ENCODE measurements at regions not wholly inside any gene's neighbourhood (a gene's known extent, or its start where the extent isn't known, plus 50 kb on each side); places are given as distances from the start of the nearest gene placed in this dataset.
A peak's percentile ranks its signal among the peaks of the same experiment; 100 is the strongest.
"Not testable (repeated sequence)": the region's sequence is repeated elsewhere in the genome, so short reads cannot be mapped to it uniquely, and the experiment has no call there.

- not testable (repeated sequence) for H3K4me3 ChIP-seq (ENCODE audit: low read depth in 1 of 3, low read length in 3 of 3); H3K9me3 ChIP-seq (ENCODE audit: control insufficient read depth in 4 of 4, low read length in 3 of 4); H3K27me3 ChIP-seq (ENCODE audit: control insufficient read depth in 4 of 4, insufficient read depth in 4 of 4, low read length in 3 of 4); H3K36me3 ChIP-seq (ENCODE audit: control insufficient read depth in 4 of 4, insufficient read depth in 3 of 4, low read depth in 1 of 4, low read length in 3 of 4); H3K9ac ChIP-seq (ENCODE audit: low read depth in 1 of 2, low read length in 2 of 2); DNase-seq (ENCODE audit: low spot score); H3K27ac ChIP-seq (ENCODE audit: low read depth in 1 of 2, low read length in 2 of 2); H3K4me1 ChIP-seq (ENCODE audit: control insufficient read depth in 4 of 4, insufficient read depth in 4 of 4, low read length in 3 of 4)
- 86% methylated on average over 3 of the region's 3 CpGs for WGBS
Measured at GRCh38 chr15:79621805-79622204, 189.7 kb downstream of the MINAR1 start.

GRCh38 chr15:79623488-79623887 lies 191.4 kb downstream of the MINAR1 start:
- H3K4me3 ChIP-seq (ENCODE audit: low read depth in 1 of 3, low read length in 3 of 3): no peak overlapping the region
- no peaks in the 10 kb centered on the region for H3K27me3 ChIP-seq (ENCODE audit: control insufficient read depth in 4 of 4, insufficient read depth in 4 of 4, low read length in 3 of 4)
- no peak overlapping the region for H3K27ac ChIP-seq (ENCODE audit: low read depth in 1 of 2, low read length in 2 of 2)
- no peaks in the 10 kb centered on the region for H3K36me3 ChIP-seq (ENCODE audit: control insufficient read depth in 4 of 4, insufficient read depth in 3 of 4, low read depth in 1 of 4, low read length in 3 of 4)
- H3K9me3 ChIP-seq (ENCODE audit: control insufficient read depth in 4 of 4, low read length in 3 of 4): no peaks in the 10 kb centered on the region
- WGBS: 90% methylated on average over 1 of the region's 1 CpG
- TF ChIP-seq GABPA (IDR thresholded peaks at IDR 0.05 in 1 of 2, conservative IDR thresholded peaks at IDR 0.05 in 1 of 2) (no peak), TAF1 (conservative IDR thresholded peaks at IDR 0.05) (no peak), SP1 (IDR thresholded peaks at IDR 0.05) (no peak), NR2F2 (IDR thresholded peaks at IDR 0.05) (no peak), RAD21 (IDR thresholded peaks at IDR 0.05) (no peak), HNF4G (IDR thresholded peaks at IDR 0.05) (no peak), ATF3 (IDR thresholded peaks at IDR 0.05) (no peak), CTCF (IDR thresholded peaks at IDR 0.05; ENCODE audit: low read depth, low read length, missing input control) (no peak), YY1 (IDR thresholded peaks at IDR 0.05) (no peak)
- no peak for DNase-seq (ENCODE audit: low spot score)
- no peak overlapping the region for H3K9ac ChIP-seq (ENCODE audit: low read depth in 1 of 2, low read length in 2 of 2)
- peaks cover 0 to 2% (median 0%) of the 10 kb centered on the region in 4 donors for H3K4me1 ChIP-seq (ENCODE audit: control insufficient read depth in 4 of 4, insufficient read depth in 4 of 4, low read length in 3 of 4)

GRCh38 chr15:79629687-79630086 lies 197.6 kb downstream of the MINAR1 start:
- 81% methylated on average over 5 of the region's 5 CpGs for WGBS
- H3K9ac ChIP-seq (ENCODE audit: low read depth in 1 of 2, low read length in 2 of 2): no peak overlapping the region

More at GRCh38 chr15:79629687-79630086, 197.6 kb downstream of the MINAR1 start:
- Histone ChIP-seq H3K27ac (ENCODE audit: low read depth in 1 of 2, low read length in 2 of 2) (no peak overlapping the region), H3K9me3 (ENCODE audit: control insufficient read depth in 4 of 4, low read length in 3 of 4) (peaks cover 0 to 4% (median 1%) of the 10 kb centered on the region in 4 donors), H3K27me3 (ENCODE audit: control insufficient read depth in 4 of 4, insufficient read depth in 4 of 4, low read length in 3 of 4) (no peaks in the 10 kb centered on the region), H3K4me3 (ENCODE audit: low read depth in 1 of 3, low read length in 3 of 3) (no peak overlapping the region), H3K36me3 (ENCODE audit: control insufficient read depth in 4 of 4, insufficient read depth in 3 of 4, low read depth in 1 of 4, low read length in 3 of 4) (no peaks in the 10 kb centered on the region), H3K4me1 (ENCODE audit: control insufficient read depth in 4 of 4, insufficient read depth in 4 of 4, low read length in 3 of 4) (peaks cover 0 to 2% (median 1%) of the 10 kb centered on the region in 4 donors)
- TF ChIP-seq CTCF (IDR thresholded peaks at IDR 0.05; ENCODE audit: low read depth, low read length, missing input control) (no peak), EGR1 (IDR thresholded peaks at IDR 0.05; ENCODE audit: low read depth in 2 of 2) (no peak), NR2F2 (IDR thresholded peaks at IDR 0.05) (peak; percentile 47), FOXA2 (IDR thresholded peaks at IDR 0.05) (no peak), JUND (IDR thresholded peaks at IDR 0.05) (no peak), ATF3 (IDR thresholded peaks at IDR 0.05) (no peak)
- no peak for DNase-seq (ENCODE audit: low spot score)

All from liver (tissue), 8 donors.